ENCODE measurements at regions not wholly inside any gene's neighbourhood (a gene's known extent, or its start where the extent isn't known, plus 50 kb on each side); places are given as distances from the start of the nearest gene placed in this dataset.
"Not testable (repeated sequence)": the region's sequence is repeated elsewhere in the genome, so short reads cannot be mapped to it uniquely, and the experiment has no call there.

DNA sequence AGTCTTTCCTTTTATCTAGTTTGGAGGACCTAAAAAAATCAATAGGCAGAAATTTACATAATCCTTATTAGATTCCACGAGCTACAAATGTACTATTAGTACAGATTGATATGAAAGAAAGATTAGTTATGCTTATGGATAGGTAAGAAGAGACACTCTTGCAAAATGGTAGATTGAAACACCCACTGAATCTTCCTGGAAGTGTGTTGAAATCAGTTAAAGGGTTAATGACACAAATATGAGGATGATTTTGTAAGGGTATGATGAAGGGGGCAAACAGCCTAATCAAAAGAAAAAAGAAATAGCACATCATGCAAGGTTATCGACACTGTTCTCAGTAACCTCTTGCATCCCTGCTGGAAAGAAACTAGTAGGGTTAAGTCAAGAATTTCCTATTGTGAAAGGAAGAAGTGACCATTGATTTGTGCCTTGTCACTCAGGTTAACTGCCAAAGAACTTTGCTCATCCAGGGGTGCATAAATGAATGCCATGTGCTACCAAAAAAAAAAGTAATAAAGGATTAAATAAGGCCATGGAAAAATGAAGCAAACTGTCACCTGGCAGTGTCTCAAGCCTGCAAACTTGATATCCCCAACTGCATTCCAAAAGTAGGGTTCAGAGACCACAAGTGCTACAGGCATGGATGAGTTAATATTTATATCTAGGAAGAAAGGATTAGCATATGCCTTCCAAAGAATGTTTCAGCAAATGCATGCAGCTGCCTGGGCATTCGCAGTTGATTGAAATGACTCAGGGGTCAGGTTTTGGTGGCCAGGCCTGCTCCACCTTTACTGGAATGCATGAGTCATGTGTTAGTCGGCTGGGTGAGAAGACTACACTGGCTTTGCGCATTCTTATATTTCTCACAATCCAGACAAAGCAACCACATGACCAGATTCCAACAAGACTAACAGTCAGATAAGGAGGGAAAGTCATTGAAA lies 78.3 kb upstream of the ATXN3L start:
- peaks cover 2% of the 10 kb centered on the region for H3K36me3 Mint-ChIP-seq (ENCODE audit: insufficient read depth)
- no peaks in the 10 kb centered on the region for H3K27me3 Mint-ChIP-seq (ENCODE audit: low read depth)
- H3K4me3 Mint-ChIP-seq: no peak overlapping the region
- DNase-seq (no peak), ATAC-seq (peak; percentile 30 to 56)
- H3K4me1 Mint-ChIP-seq (ENCODE audit: low read depth): peaks cover 5% of the 10 kb centered on the region
- no peaks in the 10 kb centered on the region for H3K9me3 Mint-ChIP-seq

GRCh38 chrX:13396924-13397323 lies 77.1 kb upstream of the ATXN3L start:
- peaks cover 3% of the 10 kb centered on the region for H3K27me3 Mint-ChIP-seq (ENCODE audit: low read depth)
- peaks cover 2% of the 10 kb centered on the region for H3K36me3 Mint-ChIP-seq (ENCODE audit: insufficient read depth)
- ATAC-seq (no peak), DNase-seq (no peak)
- no peaks in the 10 kb centered on the region for H3K9me3 Mint-ChIP-seq
- peaks cover 5% of the 10 kb centered on the region for H3K4me1 Mint-ChIP-seq (ENCODE audit: low read depth)
- no peak overlapping the region for H3K4me3 Mint-ChIP-seq

DNA sequence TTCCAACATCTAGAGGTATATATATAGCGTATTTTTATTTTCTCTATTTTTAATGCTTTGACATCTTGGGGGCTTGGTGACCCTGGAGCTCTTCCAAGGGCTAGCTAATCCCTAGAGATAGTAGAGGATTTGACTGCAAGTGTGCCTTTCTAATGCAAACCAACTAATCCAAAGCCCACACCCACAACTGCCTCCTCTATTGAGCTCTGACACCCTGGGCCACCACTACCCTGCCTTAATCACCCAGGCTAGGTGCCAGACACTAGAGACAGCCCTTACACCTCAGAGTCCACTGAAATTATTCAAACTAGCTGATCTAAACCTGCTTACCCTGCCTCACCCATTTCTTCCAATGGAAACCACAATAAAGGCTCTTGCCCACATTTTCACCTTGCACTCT lies 69.6 kb upstream of the ATXN3L start:
- Mint-ChIP-seq H3K4me3 (no peak overlapping the region), H3K4me1 (ENCODE audit: low read depth) (peaks cover 3% of the 10 kb centered on the region), H3K36me3 (ENCODE audit: insufficient read depth) (no peaks in the 10 kb centered on the region), H3K27me3 (ENCODE audit: low read depth) (peaks cover 3% of the 10 kb centered on the region), H3K9me3 (no peaks in the 10 kb centered on the region)
- no peak for ATAC-seq
- no peak for DNase-seq

GRCh38 chrX:13387666-13388494 lies 68.0 kb upstream of the ATXN3L start:
- Mint-ChIP-seq H3K4me3 (no peak overlapping the region), H3K9me3 (no peaks in the 10 kb centered on the region), H3K36me3 (ENCODE audit: insufficient read depth) (no peaks in the 10 kb centered on the region), H3K4me1 (ENCODE audit: low read depth) (peaks cover 3% of the 10 kb centered on the region), H3K27me3 (ENCODE audit: low read depth) (peaks cover 3% of the 10 kb centered on the region)
- DNase-seq (no peak), ATAC-seq (peak; percentile 34 to 82)

DNA sequence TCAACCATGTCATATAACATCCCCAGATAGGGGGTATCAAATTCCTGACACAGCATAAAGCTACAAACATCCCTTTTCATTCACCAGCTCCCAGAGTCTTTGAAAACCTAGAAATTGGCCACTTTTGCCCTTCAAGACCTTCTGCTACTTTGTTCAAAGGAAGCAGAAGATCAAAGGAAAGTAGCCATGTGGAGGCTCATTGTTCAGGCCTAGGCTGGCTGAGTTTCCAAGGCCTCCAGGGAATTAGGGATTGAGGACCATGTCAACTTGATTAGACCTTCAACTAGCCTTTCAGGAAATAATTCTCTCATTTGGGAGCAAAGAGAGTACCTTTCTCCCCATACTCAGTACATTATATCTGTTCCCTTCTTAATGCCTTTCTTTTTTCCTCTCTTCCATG lies 66.8 kb upstream of the ATXN3L start:
- no peaks in the 10 kb centered on the region for H3K9me3 Mint-ChIP-seq
- no peaks in the 10 kb centered on the region for H3K36me3 Mint-ChIP-seq (ENCODE audit: insufficient read depth)
- no peaks in the 10 kb centered on the region for H3K27me3 Mint-ChIP-seq (ENCODE audit: low read depth)
- DNase-seq (no peak), ATAC-seq (no peak)
- peaks cover 3% of the 10 kb centered on the region for H3K4me1 Mint-ChIP-seq (ENCODE audit: low read depth)
- H3K4me3 Mint-ChIP-seq: no peak overlapping the region

DNA sequence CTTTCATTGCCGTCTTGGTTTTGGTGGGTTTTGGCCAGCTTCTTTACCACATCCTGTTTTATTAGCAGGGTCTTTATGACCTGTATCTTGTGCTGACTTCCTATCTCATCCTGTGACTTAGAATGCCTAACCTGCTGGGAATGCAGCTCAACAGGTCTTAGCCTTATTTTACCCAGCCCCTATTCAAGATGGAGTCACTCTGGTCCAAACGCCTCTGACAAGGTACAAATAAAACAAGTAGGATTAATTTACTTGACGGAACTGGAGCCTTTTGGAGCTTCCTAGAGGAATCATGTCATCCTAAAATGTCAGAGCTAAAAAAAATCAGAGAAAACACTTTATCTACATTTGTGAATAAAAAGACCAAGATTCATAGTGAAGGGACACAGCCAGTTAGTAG lies 66.2 kb upstream of the ATXN3L start:
- H3K27me3 Mint-ChIP-seq (ENCODE audit: low read depth): no peaks in the 10 kb centered on the region
- no peaks in the 10 kb centered on the region for H3K9me3 Mint-ChIP-seq
- H3K4me3 Mint-ChIP-seq: no peak overlapping the region
- H3K36me3 Mint-ChIP-seq (ENCODE audit: insufficient read depth): no peaks in the 10 kb centered on the region
- DNase-seq (no peak), ATAC-seq (no peak)
- peaks cover 3% of the 10 kb centered on the region for H3K4me1 Mint-ChIP-seq (ENCODE audit: low read depth)

GRCh38 chrX:13383907-13384306 lies 64.1 kb upstream of the ATXN3L start:
- DNase-seq (no peak), ATAC-seq (no peak)
- Mint-ChIP-seq H3K4me1 (ENCODE audit: low read depth) (peaks cover 10% of the 10 kb centered on the region), H3K9me3 (no peaks in the 10 kb centered on the region), H3K27me3 (ENCODE audit: low read depth) (no peaks in the 10 kb centered on the region), H3K36me3 (ENCODE audit: insufficient read depth) (no peaks in the 10 kb centered on the region), H3K4me3 (no peak overlapping the region)

GRCh38 chrX:13381514-13381913 lies 61.7 kb upstream of the ATXN3L start:
- Mint-ChIP-seq H3K4me3 (no peak overlapping the region), H3K36me3 (ENCODE audit: insufficient read depth) (no peaks in the 10 kb centered on the region), H3K9me3 (no peaks in the 10 kb centered on the region), H3K4me1 (ENCODE audit: low read depth) (peaks cover 7% of the 10 kb centered on the region), H3K27me3 (ENCODE audit: low read depth) (no peaks in the 10 kb centered on the region)
- ATAC-seq: no peak
- no peak for DNase-seq

- ATAC-seq (peak; percentile 77 to 78), DNase-seq (no peak)
- Mint-ChIP-seq H3K9me3 (no peaks in the 10 kb centered on the region), H3K4me3 (no peak overlapping the region), H3K4me1 (ENCODE audit: low read depth) (peaks cover 7% of the 10 kb centered on the region), H3K27me3 (ENCODE audit: low read depth) (no peaks in the 10 kb centered on the region), H3K36me3 (ENCODE audit: insufficient read depth) (no peaks in the 10 kb centered on the region)
Observed at GRCh38 chrX:13380211-13380610, 60.4 kb upstream of the ATXN3L start.

DNA sequence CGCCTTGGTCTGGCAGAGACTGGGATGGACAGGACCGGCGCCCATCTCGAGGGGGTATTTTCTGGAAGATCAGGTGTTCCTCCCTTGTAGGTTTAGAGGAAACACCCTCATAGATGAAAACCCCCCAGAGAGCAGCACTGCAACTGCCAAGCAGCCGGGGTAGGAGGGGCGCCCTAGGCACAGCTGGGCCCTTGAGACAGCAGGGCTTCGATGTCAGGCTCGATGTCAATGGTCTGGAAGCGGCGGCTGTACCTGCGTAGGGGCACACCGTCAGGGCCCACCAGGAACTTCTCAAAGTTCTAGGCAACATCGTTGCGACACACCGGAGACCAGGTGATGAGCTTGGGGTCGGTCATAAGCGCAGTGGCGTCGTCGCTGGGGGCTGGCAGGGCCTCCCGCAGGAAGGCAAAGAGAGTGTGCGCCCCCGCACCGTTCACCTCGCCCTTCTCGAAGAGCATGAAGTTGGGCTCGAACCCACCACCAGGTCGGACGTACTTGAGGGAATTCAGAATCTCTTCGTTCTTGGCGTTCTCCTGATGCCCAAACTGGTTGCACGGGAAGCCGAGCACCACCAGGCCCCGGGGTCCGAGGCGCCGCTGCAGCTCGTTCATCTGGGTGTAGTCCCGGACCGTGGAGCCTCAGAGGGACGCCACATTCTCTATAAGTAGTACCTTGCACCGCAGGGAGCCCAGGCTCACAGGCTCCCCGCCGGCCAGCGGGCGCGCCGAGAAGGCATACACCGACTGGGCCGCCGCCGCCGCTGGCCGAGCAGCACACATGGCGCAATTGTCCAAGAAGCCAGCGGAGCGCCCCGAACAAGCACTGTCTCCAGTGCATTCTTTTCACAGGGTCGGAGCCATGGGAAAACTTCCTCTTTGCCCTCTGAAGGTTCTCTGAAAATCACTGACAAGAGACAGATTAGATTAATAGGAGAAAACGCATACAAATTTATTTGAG lies 59.0 kb upstream of the ATXN3L start:
- not testable (repeated sequence) for DNase-seq; H3K9me3 Mint-ChIP-seq; H3K4me3 Mint-ChIP-seq; H3K27me3 Mint-ChIP-seq (ENCODE audit: low read depth); H3K4me1 Mint-ChIP-seq (ENCODE audit: low read depth); ATAC-seq; H3K36me3 Mint-ChIP-seq (ENCODE audit: insufficient read depth)

- Mint-ChIP-seq H3K4me3 (no peak overlapping the region), H3K4me1 (ENCODE audit: low read depth) (peaks cover 13% of the 10 kb centered on the region), H3K9me3 (no peaks in the 10 kb centered on the region), H3K27me3 (ENCODE audit: low read depth) (no peaks in the 10 kb centered on the region), H3K36me3 (ENCODE audit: insufficient read depth) (no peaks in the 10 kb centered on the region)
- DNase-seq: no peak
- no peak for ATAC-seq
Observed at GRCh38 chrX:13377550-13377934, 57.7 kb upstream of the ATXN3L start.

- Mint-ChIP-seq H3K9me3 (no peaks in the 10 kb centered on the region), H3K4me3 (no peak overlapping the region), H3K36me3 (ENCODE audit: insufficient read depth) (no peaks in the 10 kb centered on the region), H3K27me3 (ENCODE audit: low read depth) (no peaks in the 10 kb centered on the region), H3K4me1 (ENCODE audit: low read depth) (peaks cover 13% of the 10 kb centered on the region)
- ATAC-seq (no peak), DNase-seq (no peak)
Observed at GRCh38 chrX:13376857-13377549, 57.1 kb upstream of the ATXN3L start.

DNA sequence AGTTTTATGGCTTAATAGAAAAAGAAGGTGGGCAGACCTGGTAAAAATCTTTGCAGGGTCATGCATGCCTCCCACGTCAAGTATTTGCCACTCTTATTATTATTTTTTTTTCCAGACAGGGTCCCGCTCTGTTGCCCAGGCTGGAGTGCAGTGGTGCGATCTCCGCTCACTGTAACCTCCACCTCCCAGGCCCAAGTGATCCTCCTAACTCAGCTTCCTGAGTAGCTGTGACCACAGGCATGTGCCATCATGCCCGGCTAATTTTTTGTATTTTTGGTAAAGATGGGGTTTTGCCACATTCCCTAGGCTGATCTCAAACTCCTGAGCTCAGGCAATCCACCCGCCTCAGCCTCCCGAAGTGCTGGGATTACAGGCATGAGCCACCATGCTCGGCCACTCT lies 55.7 kb upstream of the ATXN3L start:
- not testable (repeated sequence) for H3K36me3 Mint-ChIP-seq (ENCODE audit: insufficient read depth); DNase-seq; H3K4me3 Mint-ChIP-seq; H3K9me3 Mint-ChIP-seq; ATAC-seq; H3K27me3 Mint-ChIP-seq (ENCODE audit: low read depth)
- H3K4me1 Mint-ChIP-seq (ENCODE audit: low read depth): peaks cover 12% of the 10 kb centered on the region

Data from activated T-cell treated with anti-CD3 and anti-CD28 coated beads, Interleukin-2, amount 50 U/mL, for 4 hours (primary cell).